HEK293 (cell line): ENCODE measurements at regions not wholly inside any gene's neighbourhood (a gene's known extent, or its start where the extent isn't known, plus 50 kb on each side); places are given as distances from the start of the nearest gene placed in this dataset.

ENCODE experiments used
- CTCF ChIP-seq: fragments of 450-650 bp; formaldehyde crosslinking; IDR thresholded peaks from 2 replicates; pipeline ENCODE4 v1.5.1; 2016; ENCODE audit warnings: missing biosample characterization, missing genetic modification characterization
- EGR2 ChIP-seq: fragments of 450-650 bp; formaldehyde crosslinking; IDR thresholded peaks from 2 replicates; pipeline ENCODE4 v1.5.1; 2016; ENCODE audit warnings: low read depth, missing biosample characterization, missing genetic modification characterization
- TCF7L2 ChIP-seq: IDR thresholded peaks from 2 replicates; pipeline ENCODE4 v1.6.1; 2011; ENCODE audit warnings: low read depth, mild to moderate bottlenecking, inconsistent platforms, low read length, moderate library complexity, borderline replicate concordance
- ZNF274 ChIP-seq, 2 experiments: fragments of 200-500 bp in 1 of 2; fragments of 450-650 bp in 1 of 2; sonication (Bioruptor generic) in 1 of 2; formaldehyde crosslinking in 1 of 2; IDR thresholded peaks; 2 replicates each; pipeline versions ENCODE4 v1.5.1 to v1.6.1; 2014 to 2016; ENCODE audit warnings: borderline replicate concordance in 1 of 2, inconsistent platforms in 1 of 2, low read length in 1 of 2, missing biosample characterization in 1 of 2, missing genetic modification characterization in 1 of 2
- ZNF580 ChIP-seq: fragments of 450-650 bp; formaldehyde crosslinking; IDR thresholded peaks from 2 replicates; pipeline ENCODE4 v1.5.1; 2016; ENCODE audit warnings: missing biosample characterization, missing genetic modification characterization
- ZNF704 ChIP-seq: fragments of 450-650 bp; formaldehyde crosslinking; IDR thresholded peaks from 2 replicates; pipeline ENCODE4 v1.5.1; 2016; ENCODE audit warnings: missing biosample characterization, missing genetic modification characterization

GRCh38 chrX:110563282-110563681 is 204.6 kb downstream of the RTL9 start:
- TF ChIP-seq CTCF (tag by site-specific recombination) (no peak), ZNF704 (tag by site-specific recombination) (no peak), TCF7L2 (no peak), ZNF274 (IDR thresholded peaks at IDR 0.05; ENCODE audit: low read length) (no peak), ZNF274 (tag by site-specific recombination; IDR thresholded peaks at IDR 0.05; ENCODE audit: borderline replicate concordance) (no peak), ZNF580 (tag by site-specific recombination) (no peak), EGR2 (tag by site-specific recombination) (no peak)
